NCI-H524 (cell line): ENCODE measurements at regions not wholly inside any gene's neighbourhood (a gene's known extent, or its start where the extent isn't known, plus 50 kb on each side); places are given as distances from the start of the nearest gene placed in this dataset.
"Not testable (repeated sequence)": the region's sequence is repeated elsewhere in the genome, so short reads cannot be mapped to it uniquely, and the experiment has no call there.

Experiments used
- DNase-seq, 2 experiments: peaks; one replicate each; lab custom pipeline; 2025; lab: John Stamatoyannopoulos, UW

DNA sequence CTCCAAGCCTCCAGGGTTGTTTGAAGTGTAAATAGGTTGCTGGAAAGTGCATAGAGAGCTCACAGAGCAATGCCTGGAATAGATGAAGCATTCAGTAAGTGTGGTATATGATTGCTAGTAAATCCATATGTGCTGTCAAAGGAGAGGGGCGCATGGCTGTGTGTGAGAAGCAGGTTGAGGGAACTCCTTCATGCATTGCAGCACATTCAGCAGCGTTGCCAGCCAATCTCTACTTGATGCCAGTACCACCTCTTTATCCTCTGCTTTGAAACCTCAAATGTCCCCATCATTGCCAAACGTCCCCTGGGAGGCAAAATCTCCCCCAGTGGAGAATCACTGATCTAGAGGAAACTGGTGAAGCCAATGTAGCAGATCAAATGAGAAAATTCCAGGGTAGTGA is 82.7 kb upstream of the RALGAPA2 start:
- no peak for DNase-seq

DNA sequence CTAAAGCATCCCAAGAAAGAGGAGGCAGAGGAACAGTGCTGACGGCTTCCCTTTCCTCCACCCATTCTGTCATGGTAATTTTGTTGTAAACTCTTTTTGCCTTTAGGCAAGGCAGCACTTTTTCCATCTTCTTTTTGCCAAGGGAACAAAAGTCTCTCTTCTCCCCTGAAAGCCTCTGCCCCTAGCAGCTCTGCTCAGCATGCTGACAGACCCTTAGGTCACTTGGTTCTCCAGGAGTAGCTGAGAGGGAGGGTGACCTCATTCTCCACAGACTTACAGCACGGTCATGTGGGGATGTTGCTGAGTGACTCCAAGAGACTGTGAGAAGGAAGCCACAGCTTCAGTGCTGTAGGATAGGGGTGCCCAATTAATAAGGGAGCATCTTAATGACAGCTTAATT is 81.1 kb upstream of the RALGAPA2 start:
- DNase-seq = no peak

DNA sequence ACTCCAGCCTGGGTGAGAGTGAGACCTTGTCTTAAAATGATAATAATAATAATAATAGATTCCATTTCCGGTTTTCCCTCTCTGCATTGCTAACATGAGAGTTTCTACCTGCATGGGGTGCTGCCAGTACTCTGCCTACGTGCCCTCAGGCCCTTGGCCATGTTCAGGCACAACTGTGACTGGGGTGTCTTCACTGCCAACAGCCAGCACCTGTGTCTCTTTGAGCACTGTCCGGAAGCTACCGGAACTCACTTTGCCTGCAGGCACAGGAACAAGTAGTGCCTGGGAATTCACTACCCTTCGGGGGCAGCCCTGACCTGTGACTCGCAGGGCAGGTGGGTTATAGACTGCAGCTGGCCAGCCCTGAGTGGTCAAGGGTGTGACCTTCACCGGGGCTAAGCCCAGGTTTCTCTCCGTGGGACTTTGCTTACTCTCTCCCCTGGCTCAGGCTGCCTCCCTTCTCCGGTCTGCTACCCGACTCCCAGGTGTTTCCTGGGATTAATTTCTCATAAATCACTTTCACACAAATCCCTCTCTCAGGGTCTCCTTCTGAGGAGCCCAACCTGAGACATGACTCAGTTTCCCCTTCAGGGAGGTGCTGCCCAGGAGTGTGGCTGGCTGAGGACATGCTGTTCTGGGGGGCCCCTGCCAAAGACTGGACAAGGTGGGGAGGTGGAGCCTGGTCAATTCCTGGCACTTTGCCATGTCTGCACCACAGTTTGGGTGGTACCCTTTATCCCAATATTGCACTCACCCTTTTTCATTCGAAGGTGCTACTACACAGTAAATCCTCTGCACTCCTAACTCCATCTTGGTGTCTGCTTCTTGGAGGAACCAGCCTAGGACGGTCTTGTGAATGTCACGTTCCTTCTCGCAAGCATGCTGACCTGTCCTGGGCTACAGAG is 79.5 kb upstream of the RALGAPA2 start:
- DNase-seq = no peak

DNA sequence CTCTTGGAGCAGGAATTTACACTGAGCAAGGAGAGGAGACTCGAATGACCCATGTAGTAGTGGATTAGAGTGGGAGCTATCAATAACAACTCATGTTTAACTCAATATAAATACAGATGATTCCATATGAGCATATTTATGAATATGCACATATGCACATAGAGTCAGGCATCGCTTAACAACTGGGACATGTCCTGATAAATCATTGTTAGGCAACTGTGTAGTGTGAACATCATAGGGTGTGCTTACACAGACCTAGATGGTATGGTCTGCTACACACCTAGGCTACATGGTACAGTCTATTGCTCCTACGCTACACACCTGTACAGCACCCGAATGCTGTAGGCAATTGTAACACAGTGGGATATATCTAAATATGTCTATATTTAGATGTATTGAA is 75.9 kb upstream of the RALGAPA2 start:
- no peak for DNase-seq

DNA sequence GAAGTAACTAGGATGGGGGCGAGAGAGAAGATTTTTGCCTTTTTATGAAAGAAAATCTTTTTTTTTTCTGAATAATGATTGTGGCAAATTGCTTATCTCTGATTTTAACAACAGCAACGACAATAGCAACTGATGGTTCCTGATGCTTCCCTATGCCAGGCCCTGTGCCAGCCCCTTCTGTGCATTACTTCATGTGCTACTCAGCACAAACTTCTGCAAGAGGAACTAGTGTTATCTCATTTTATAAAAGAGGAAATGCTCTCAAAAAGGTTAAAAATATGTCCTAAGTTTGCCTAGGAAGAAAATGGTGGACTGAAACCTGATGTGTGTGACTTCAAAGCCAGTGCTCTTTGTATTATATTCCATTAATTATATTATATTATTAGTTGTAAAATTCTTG is 74.0 kb upstream of the RALGAPA2 start:
- no peak for DNase-seq

DNA sequence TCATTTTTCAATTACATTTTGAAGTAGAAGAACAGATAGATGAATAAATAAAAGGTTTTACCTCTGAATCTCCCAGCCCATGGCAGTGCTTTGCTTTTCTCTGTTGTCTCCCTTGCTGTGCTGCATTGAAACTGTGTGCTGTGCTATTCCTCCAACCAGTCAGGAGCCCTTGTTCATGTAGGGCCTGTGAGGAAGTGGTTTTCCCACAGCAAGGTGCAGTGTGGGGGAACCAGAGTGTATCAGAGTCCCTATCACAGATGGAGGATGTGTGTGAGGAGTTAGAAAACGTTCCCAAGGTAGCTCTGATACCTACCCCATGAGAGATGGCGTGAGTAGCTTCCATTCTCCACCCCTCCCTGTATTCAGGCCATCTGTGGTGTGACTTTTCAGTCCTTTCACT is 72.8 kb upstream of the RALGAPA2 start:
- DNase-seq = no peak

DNA sequence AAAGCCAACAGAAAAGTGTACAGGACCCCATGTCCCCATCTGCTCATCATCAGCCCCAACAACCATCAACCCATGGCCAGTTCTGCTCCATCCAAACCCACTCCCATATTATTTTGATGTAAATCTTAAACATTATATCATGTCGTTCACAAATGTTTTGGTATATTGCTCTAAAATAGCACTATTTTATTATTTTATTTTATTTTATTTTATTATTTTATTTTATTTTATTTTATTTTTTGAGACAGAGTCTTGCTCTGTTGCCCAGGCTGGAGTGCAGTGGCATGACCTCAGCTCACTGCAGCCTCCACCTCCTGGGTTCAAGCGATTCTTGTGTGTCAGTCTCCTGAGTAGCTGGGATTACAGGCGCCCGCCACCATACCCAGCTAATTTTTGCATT is 72.0 kb upstream of the RALGAPA2 start:
- not testable (repeated sequence) for DNase-seq

DNA sequence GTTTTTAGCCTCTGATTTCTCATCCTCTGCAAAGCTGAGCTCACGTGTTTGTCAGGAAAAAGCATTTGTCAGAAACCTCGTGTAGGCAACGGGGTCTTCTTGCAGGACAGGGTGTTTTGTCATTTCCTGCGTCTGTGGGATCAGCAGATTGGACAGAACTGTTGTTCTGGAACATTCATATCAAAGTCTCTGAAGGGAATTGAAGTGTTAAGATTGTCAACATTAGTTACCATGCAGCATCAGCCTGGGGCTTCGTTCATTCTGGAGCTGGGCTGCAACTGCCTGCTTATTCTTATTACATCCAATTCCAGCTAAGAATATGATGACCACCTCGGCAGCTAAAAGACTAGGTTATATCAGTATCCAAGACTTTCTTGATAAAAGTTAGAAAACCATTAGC is 71.0 kb upstream of the RALGAPA2 start:
- no peak for DNase-seq

DNA sequence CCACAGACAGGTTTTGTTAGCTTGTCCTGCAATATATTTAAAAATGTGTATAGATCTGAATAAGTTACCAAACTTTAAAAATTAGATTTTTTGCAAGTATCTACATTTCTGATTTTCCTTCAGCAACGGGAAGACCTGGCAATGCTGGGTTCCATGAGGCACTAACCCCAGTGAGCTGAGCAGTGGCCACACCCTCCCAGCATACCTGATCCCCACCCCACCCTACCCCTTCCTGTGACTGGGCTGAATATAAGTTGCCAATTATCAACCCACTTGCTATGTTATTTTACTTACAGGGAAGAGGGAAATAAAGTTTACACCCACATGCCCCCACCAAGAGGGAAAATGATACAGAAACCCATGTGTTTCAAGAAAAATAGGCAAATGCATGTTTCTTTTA is 70.3 kb upstream of the RALGAPA2 start:
- DNase-seq = no peak

DNA sequence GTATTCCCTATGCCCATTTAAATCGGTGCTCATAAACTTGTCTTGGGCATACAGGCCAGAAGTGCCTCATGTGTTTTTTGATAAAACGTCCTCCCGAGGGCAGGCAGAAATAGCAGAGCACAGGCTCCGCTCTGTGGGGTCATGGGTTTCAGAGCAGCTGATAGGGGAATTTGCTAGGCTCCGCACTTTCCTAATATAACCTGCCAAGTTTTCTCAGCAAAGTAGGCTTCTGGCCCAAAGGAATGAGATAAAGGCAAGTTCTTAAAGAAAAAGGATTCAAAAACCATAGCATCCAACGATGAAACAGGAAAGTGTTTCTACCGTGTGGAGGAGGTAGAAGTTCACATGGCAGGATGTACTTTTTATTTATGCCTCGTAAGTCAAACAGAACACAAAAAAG is 69.8 kb upstream of the RALGAPA2 start:
- no peak for DNase-seq

DNA sequence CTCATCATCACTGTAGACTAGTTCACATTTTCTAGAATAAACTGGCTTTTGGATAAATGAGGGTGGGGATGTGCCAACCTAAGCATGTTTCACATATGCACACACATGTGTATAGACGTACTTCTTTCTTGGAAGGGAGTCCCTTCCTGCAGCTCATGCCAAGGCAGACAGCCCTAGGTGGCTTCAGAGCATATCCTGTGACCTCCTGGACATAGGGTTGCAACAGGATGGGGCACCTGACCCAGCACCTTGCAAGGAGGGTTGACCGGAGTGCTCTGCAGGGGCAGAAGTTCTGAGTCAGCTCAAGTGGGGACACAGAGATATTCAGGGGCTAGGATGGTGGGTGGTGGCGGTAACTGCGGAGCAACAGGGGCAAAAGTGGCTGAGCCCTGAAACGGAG is 68.6 kb upstream of the RALGAPA2 start:
- no peak for DNase-seq

DNA sequence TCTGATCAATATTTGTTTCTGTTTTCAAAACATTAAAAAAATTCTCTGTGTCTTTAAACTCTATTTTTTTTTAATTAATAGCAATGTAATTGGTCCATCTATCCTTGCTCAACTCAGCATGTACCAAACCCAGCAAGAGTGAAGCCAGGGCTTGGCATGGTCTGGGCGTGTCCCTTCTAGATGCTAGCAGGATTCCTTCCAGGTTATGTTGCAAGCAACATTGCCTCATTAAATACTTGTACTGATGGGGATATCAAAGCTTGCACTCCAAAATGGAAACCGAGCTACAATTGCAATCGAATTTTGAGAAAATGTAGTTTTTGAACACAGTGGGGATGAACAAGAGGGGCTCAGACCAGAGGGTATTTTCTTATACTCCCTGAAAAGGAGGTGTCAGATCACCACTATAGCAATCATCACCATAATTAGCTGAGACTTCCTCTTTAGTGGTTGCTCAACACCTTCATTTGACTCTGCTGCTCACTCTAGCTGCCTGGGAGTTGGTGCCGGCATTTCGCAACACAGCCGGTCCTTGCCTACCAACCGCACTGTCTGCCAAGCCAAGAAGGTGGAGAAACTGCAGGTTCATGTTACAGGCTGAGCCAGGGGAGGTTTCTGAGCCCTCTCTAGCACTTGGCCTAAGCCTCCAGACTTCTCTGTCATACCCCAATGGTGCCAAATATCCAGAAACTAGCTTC is 67.8 kb upstream of the RALGAPA2 start:
- DNase-seq = no peak

DNA sequence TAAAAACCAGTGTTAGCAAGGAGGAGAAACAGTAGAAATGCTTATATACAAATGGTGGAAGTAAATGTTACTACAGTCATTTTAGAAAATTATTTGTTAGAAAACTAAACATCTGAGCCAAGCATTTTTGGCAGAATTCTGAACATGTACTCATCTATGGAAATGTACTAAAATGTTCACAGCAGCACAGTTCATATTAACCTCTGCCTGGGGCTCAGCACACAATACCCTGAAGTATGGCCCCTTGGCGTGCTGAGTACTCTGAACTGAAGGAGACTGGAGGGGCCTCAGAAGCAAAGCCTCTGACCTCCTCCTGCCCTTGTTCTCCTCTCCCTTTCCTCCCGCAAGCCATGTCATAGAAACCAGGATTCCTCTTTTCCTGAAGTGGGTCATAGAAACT is 66.2 kb upstream of the RALGAPA2 start:
- DNase-seq = no peak

DNA sequence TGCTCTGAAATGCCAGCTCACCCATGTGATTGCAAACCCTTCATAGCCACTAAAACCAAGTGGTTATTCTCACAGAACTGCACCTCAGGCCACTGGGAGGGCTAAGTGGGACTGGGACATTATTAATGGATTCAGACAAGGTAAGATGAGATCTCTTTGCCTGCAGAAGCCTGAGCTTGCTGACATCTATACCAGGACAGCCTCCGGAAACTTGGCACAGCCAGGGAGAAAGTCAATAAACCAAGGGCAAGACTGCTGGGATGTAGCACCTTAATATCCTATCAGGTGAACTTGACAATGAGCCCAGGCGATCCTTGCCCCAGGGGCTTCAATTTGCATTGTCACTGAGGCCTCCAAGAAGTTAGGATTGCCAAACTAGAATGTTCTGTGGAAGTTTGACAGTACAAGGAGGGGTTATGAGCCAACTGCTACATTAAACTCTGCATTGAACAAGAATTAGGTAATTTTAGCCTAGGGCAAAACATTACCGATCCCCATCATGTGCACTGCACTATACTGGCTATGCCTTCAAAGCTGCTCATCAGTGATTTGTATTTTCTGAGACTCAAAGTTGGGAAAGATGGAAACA is 60.1 kb upstream of the RALGAPA2 start:
- no peak for DNase-seq

DNA sequence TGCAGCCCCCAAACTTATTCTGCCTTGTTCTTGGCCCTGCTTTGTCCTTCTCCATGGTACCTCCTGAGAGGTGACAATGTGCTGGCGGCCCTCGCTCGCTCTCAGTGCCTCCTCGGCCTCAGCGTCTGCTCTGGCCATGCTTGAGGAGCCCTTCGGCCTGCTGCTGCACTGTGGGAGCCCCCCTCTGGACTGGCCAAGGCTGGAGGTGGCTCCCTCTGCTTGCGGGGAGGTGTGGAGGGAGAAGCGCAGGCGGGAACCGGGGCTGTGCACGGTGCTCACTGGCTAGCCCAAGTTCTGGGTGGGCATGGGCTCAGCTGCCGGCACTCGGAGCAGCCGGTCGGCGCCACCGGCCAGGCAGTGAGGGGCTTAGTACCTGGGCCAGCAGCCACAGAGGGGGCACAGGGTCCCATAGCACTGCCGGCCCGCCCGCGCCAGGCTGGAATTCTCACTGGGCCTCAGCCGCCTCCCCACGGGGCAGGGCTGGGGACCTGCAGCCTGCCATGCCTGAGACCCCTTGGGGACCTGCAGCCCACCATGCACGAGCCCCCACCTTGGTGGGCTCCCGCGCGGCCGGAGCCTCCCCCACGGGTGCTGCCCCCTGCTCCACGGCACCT is 55.9 kb upstream of the RALGAPA2 start:
- no peak for DNase-seq

DNA sequence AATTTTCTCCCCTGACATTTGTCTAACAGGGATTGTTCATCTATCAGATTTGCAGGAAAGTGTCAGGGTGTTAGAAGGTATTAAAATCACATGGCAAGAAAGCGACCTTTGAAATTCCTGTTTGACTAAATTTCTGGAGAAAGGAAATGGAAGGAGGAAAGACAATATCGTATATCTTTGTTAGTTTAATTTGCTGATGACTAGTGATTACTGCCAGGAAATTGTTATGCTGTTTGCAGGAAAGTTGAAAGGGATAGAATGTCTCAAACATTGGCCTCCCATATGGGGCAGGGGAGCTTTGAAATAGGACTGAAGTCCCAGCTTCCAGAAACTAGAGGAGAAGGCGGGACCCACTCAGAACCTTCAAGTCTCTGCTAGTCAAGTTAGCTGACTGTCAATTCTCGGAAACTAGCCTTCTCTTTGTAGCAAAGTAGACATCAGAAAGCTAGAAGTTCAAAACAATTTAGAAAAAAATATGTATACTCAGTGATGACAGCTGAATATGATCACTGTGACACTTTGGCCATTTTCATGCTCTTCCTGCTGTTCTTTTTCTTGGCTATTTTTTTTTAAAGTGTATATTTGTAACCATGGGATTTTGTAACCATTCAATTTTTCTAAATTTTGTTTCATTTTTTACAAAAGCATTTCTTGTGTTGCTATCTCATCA is 53.4 kb upstream of the RALGAPA2 start:
- no peak for DNase-seq

DNA sequence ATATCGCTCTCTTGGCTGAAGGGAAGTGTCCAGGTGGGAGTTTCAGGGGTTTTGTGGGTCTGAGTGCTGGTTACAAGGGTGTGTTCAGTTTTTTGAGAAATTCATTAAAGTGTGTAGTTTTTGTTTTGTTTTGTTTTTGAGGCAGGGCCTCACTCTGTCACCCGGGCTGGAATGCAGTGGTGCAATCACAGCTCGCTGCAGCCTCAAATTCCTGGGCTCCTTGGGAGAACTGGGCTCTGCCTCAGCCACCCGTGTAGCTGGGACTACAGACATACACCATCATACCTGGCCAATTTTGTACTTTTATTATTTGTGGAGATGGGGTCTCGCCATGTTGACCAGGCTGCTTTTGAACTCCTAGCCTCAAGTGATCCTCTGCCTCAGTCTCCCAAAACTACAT is 51.2 kb upstream of the RALGAPA2 start:
- DNase-seq = no peak
